ENCODE measurements at regions not wholly inside any gene's neighbourhood (a gene's known extent, or its start where the extent isn't known, plus 50 kb on each side); places are given as distances from the start of the nearest gene placed in this dataset.
"Not testable (repeated sequence)": the region's sequence is repeated elsewhere in the genome, so short reads cannot be mapped to it uniquely, and the experiment has no call there.

- H3K9me3 ChIP-seq; DNase-seq (ENCODE audit: low read depth in 1 of 2, low spot score in 1 of 2); H3K4me2 ChIP-seq; H3K4me3 ChIP-seq; H3K4me1 ChIP-seq; ATAC-seq; POLR2A ChIA-PET; FAIRE-seq; CTCF ChIA-PET; H3K27ac ChIP-seq: not testable (repeated sequence)
- 83% methylated on average over 1 of the region's 1 CpG for WGBS (ENCODE audit: missing lambda C conversion rate)
Observed at GRCh38 chr6:134612128-134612527, 294.2 kb upstream of the SGK1 start.

- ChIA-PET POLR2A (no interaction called here), CTCF (no interaction called here)
- FAIRE-seq (no peak), DNase-seq (ENCODE audit: low read depth in 1 of 2, low spot score in 1 of 2) (no peak), ATAC-seq (no peak)
- Histone ChIP-seq H3K4me3 (no peak overlapping the region), H3K4me1 (no peaks in the 10 kb centered on the region), H3K27ac (no peak overlapping the region), H3K4me2 (no peak overlapping the region), H3K9me3 (peaks cover 5% of the 10 kb centered on the region; the same call in 1 of the 3 replicates)
- TF ChIP-seq FOXS1 (CRISPR knock-in tag; IDR thresholded peaks at IDR 0.05): no peak
- TF ChIP-seq CHD2 (IDR thresholded peaks at IDR 0.05; ENCODE audit: low read length, partially characterized antibody): no peak
- TF ChIP-seq FOSB (CRISPR knock-in tag; IDR thresholded peaks at IDR 0.05): no peak
- TF ChIP-seq RARB (CRISPR knock-in tag; IDR thresholded peaks at IDR 0.05): no peak
- no peak for TF ChIP-seq JUNB (IDR thresholded peaks at IDR 0.05)
- TF ChIP-seq POLR2A (IDR thresholded peaks at IDR 0.05; ENCODE audit: low read length): no peak
- TF ChIP-seq HMGXB4 (CRISPR knock-in tag; IDR thresholded peaks at IDR 0.05; ENCODE audit: borderline replicate concordance): no peak
- no peak for TF ChIP-seq MAX (IDR thresholded peaks at IDR 0.05)
- TF ChIP-seq ELK1 (IDR thresholded peaks at IDR 0.05; ENCODE audit: low read depth, low read length): no peak
- TF ChIP-seq CTCF (IDR thresholded peaks at IDR 0.05): no peak
- TF ChIP-seq POLR2AphosphoS2 (conservative IDR thresholded peaks at IDR 0.05; ENCODE audit: low read length): no peak
- TF ChIP-seq HDAC2 (IDR thresholded peaks at IDR 0.05): no peak
- TF ChIP-seq ZFP36 (IDR thresholded peaks at IDR 0.05; ENCODE audit: borderline replicate concordance, partially characterized antibody): no peak
- TF ChIP-seq ZSCAN20 (CRISPR knock-in tag; IDR thresholded peaks at IDR 0.05): no peak
- TF ChIP-seq HEYL (CRISPR knock-in tag; IDR thresholded peaks at IDR 0.05): no peak
- no peak for TF ChIP-seq SMC3 (IDR thresholded peaks at IDR 0.05)
- 68% methylated on average over 2 of the region's 2 CpGs for WGBS (ENCODE audit: missing lambda C conversion rate)
Observed at GRCh38 chr6:134610411-134610810, 292.5 kb upstream of the SGK1 start.

- TF ChIP-seq CEBPB (IDR thresholded peaks at IDR 0.05) (no peak), ATOH8 (CRISPR knock-in tag; IDR thresholded peaks at IDR 0.05; ENCODE audit: low read depth) (no peak), HOXB5 (CRISPR knock-in tag; IDR thresholded peaks at IDR 0.05) (no peak), CHD2 (IDR thresholded peaks at IDR 0.05; ENCODE audit: low read length, partially characterized antibody) (no peak), RARB (CRISPR knock-in tag; IDR thresholded peaks at IDR 0.05) (no peak), ESRRA (IDR thresholded peaks at IDR 0.05; ENCODE audit: borderline replicate concordance, low read length) (no peak), FOXS1 (CRISPR knock-in tag; IDR thresholded peaks at IDR 0.05) (no peak), EP300 (IDR thresholded peaks at IDR 0.05) (no peak), HDAC2 (IDR thresholded peaks at IDR 0.05) (no peak), SMC3 (IDR thresholded peaks at IDR 0.05) (no peak), JUNB (IDR thresholded peaks at IDR 0.05) (no peak), E2F6 (IDR thresholded peaks at IDR 0.05; ENCODE audit: borderline replicate concordance, low read depth) (no peak), NFE2L2 (conservative IDR thresholded peaks at IDR 0.05; ENCODE audit: low read length) (no peak), NPAS2 (CRISPR knock-in tag; IDR thresholded peaks at IDR 0.05; ENCODE audit: borderline replicate concordance) (no peak), MYC (IDR thresholded peaks at IDR 0.05; ENCODE audit: borderline replicate concordance, low read length) (no peak), ELK1 (IDR thresholded peaks at IDR 0.05; ENCODE audit: low read depth, low read length) (no peak), USF2 (IDR thresholded peaks at IDR 0.05) (no peak)
- H3K4me1 ChIP-seq: no peaks in the 10 kb centered on the region
- POLR2A ChIA-PET: no interaction called here
- DNase-seq (ENCODE audit: low read depth in 1 of 2, low spot score in 1 of 2) (no peak), FAIRE-seq (no peak), ATAC-seq (no peak)
- H3K4me3 ChIP-seq: no peak overlapping the region
- H3K27ac ChIP-seq: no peak overlapping the region
- 90% methylated on average over 1 of the region's 1 CpG for WGBS (ENCODE audit: missing lambda C conversion rate)
- no peak overlapping the region for H3K4me2 ChIP-seq
- peaks cover 5% of the 10 kb centered on the region; the same call in 1 of the 3 replicates for H3K9me3 ChIP-seq
- CTCF ChIA-PET: no interaction called here
Observed at GRCh38 chr6:134609716-134610261, 291.9 kb upstream of the SGK1 start.
